ENCODE measurements at regions not wholly inside any gene's neighbourhood (a gene's known extent, or its start where the extent isn't known, plus 50 kb on each side); places are given as distances from the start of the nearest gene placed in this dataset.

- POLR2A ChIA-PET, result no interaction called here
- CTCF ChIA-PET, result no interaction called here
- TF ChIP-seq CTCF (IDR thresholded peaks at IDR 0.05; ENCODE audit: insufficient read depth, low read depth, low read length), result no peak
- Histone ChIP-seq H3K36me3 (ENCODE audit: control insufficient read depth, insufficient read depth, low read length) (no peaks in the 10 kb centered on the region), H3K4me3 (ENCODE audit: low read depth, low read length) (no peak overlapping the region), H3K27me3 (ENCODE audit: control insufficient read depth, insufficient read depth, low read length) (no peaks in the 10 kb centered on the region)
- DNase-seq (ENCODE audit: low read depth), result no peak
Measured at GRCh38 chr2:18784245-18784644, 194.9 kb upstream of the NT5C1B start.

- CTCF ChIA-PET, result interaction anchor here (1.9 kb wide), 1 partner anchor 10 kb away, joined by 7 read pairs; no protein-coding TSS in a partner anchor
- no peaks in the 10 kb centered on the region for H3K27me3 ChIP-seq (ENCODE audit: control insufficient read depth, insufficient read depth, low read length)
- POLR2A ChIA-PET, result no interaction called here
- DNase-seq (ENCODE audit: low read depth), result no peak
- TF ChIP-seq CTCF (IDR thresholded peaks at IDR 0.05; ENCODE audit: insufficient read depth, low read depth, low read length), result no peak
- no peaks in the 10 kb centered on the region for H3K36me3 ChIP-seq (ENCODE audit: control insufficient read depth, insufficient read depth, low read length)
- H3K4me3 ChIP-seq (ENCODE audit: low read depth, low read length), result no peak overlapping the region
Measured at GRCh38 chr2:18781541-18782280, 192.3 kb upstream of the NT5C1B start.

GRCh38 chr2:18777250-18777812 is 188.0 kb upstream of the NT5C1B start:
- POLR2A ChIA-PET, result no interaction called here
- TF ChIP-seq CTCF (IDR thresholded peaks at IDR 0.05; ENCODE audit: insufficient read depth, low read depth, low read length), result no peak
- no peaks in the 10 kb centered on the region for H3K27me3 ChIP-seq (ENCODE audit: control insufficient read depth, insufficient read depth, low read length)
- no peak for DNase-seq (ENCODE audit: low read depth)
- H3K4me3 ChIP-seq (ENCODE audit: low read depth, low read length), result no peak overlapping the region
- no peaks in the 10 kb centered on the region for H3K36me3 ChIP-seq (ENCODE audit: control insufficient read depth, insufficient read depth, low read length)
- CTCF ChIA-PET, result interaction anchor here (1.0 kb wide), 1 partner anchor 9 kb away, joined by 3 read pairs; no protein-coding TSS in a partner anchor

- Histone ChIP-seq H3K36me3 (ENCODE audit: control insufficient read depth, insufficient read depth, low read length) (no peaks in the 10 kb centered on the region), H3K27me3 (ENCODE audit: control insufficient read depth, insufficient read depth, low read length) (no peaks in the 10 kb centered on the region), H3K4me3 (ENCODE audit: low read depth, low read length) (no peak overlapping the region)
- ChIA-PET POLR2A (no interaction called here), CTCF (no interaction called here)
- no peak for DNase-seq (ENCODE audit: low read depth)
- TF ChIP-seq CTCF (IDR thresholded peaks at IDR 0.05; ENCODE audit: insufficient read depth, low read depth, low read length), result no peak
Measured at GRCh38 chr2:18771212-18771611, 181.8 kb upstream of the NT5C1B start.

GRCh38 chr2:18763338-18763737 is 174.0 kb upstream of the NT5C1B start:
- ChIA-PET CTCF (interaction anchor here (1.2 kb wide), 1 partner anchor 242 kb away, joined by 3 read pairs; no protein-coding TSS in a partner anchor), POLR2A (no interaction called here)
- DNase-seq (ENCODE audit: low read depth), result no peak

More at GRCh38 chr2:18763338-18763737, 174.0 kb upstream of the NT5C1B start:
- Histone ChIP-seq H3K27me3 (ENCODE audit: control insufficient read depth, insufficient read depth, low read length) (no peaks in the 10 kb centered on the region), H3K36me3 (ENCODE audit: control insufficient read depth, insufficient read depth, low read length) (no peaks in the 10 kb centered on the region), H3K4me3 (ENCODE audit: low read depth, low read length) (no peak overlapping the region)
- no peak for TF ChIP-seq CTCF (IDR thresholded peaks at IDR 0.05; ENCODE audit: insufficient read depth, low read depth, low read length)

All from BJ (cell line).